Mesenchymal stem cell (in vitro differentiated cells and primary cell): ENCODE measurements at regions not wholly inside any gene's neighbourhood (a gene's known extent, or its start where the extent isn't known, plus 50 kb on each side); places are given as distances from the start of the nearest gene placed in this dataset.

Experiments used
- DNase-seq: peaks from one replicate; pipeline ENCODE4 v3.0.0-alpha.2; 2013
- H2AFZ ChIP-seq: one replicate; pipeline ENCODE4 v1.6.1; 2013; ENCODE audit warnings: low read depth, mild to moderate bottlenecking, control low read depth, inconsistent platforms, low read length, moderate library complexity
- H2AK5ac ChIP-seq: 2 replicates; pipeline ENCODE4 v1.6.1; 2013; ENCODE audit warnings: low read length, moderate library complexity, mild to moderate bottlenecking, inconsistent platforms; ENCODE audit not compliant: severe bottlenecking
- H2BK120ac ChIP-seq: one replicate; pipeline ENCODE4 v1.6.1; 2013; ENCODE audit warnings: low read depth, mild to moderate bottlenecking, inconsistent platforms, low read length, moderate library complexity
- H2BK12ac ChIP-seq, 2 experiments: one replicate each; pipeline ENCODE4 v1.6.1; 2013; ENCODE audit warnings: inconsistent platforms in 2 of 2, low read length in 2 of 2, mild to moderate bottlenecking in 2 of 2, moderate library complexity in 2 of 2, control low read depth in 1 of 2
- H2BK15ac ChIP-seq: one replicate; pipeline ENCODE4 v1.6.1; 2013; ENCODE audit warnings: mild to moderate bottlenecking, low read depth, inconsistent platforms; ENCODE audit not compliant: poor library complexity, severe bottlenecking
- H2BK5ac ChIP-seq: 2 replicates; pipeline ENCODE4 v1.6.1; 2013; ENCODE audit warnings: low read depth, mild to moderate bottlenecking, low read length, control low read depth, inconsistent platforms; ENCODE audit not compliant: poor library complexity, severe bottlenecking
- H3K14ac ChIP-seq, 2 experiments: one replicate each; pipeline ENCODE4 v1.6.1; 2013; ENCODE audit warnings: inconsistent platforms in 2 of 2, low read length in 2 of 2, control low read depth in 1 of 2, mild to moderate bottlenecking in 1 of 2, moderate library complexity in 1 of 2
- H3K18ac ChIP-seq, 2 experiments: one replicate each; pipeline ENCODE4 v1.6.1; 2013; ENCODE audit warnings: inconsistent platforms in 2 of 2, low read length in 2 of 2, control low read depth in 1 of 2, low read depth in 1 of 2, mild to moderate bottlenecking in 1 of 2
- H3K23ac ChIP-seq, 2 experiments: one replicate each; pipeline ENCODE4 v1.6.1; 2013; ENCODE audit warnings: inconsistent platforms in 2 of 2, low read length in 2 of 2, mild to moderate bottlenecking in 2 of 2, moderate library complexity in 2 of 2, control low read depth in 1 of 2
- H3K27ac ChIP-seq: 2 replicates; pipeline ENCODE4 v1.5.1; 2013; ENCODE audit warnings: mild to moderate bottlenecking, moderate library complexity, low read length, control low read depth, inconsistent platforms; ENCODE audit not compliant: poor library complexity, severe bottlenecking
- H3K27me3 ChIP-seq, 2 experiments: 2 replicates each; pipeline versions ENCODE4 v1.6.1 to v1.7.0; 2013; ENCODE audit warnings: low read length in 2 of 2, mild to moderate bottlenecking in 2 of 2, moderate library complexity in 2 of 2, control low read depth in 1 of 2, inconsistent platforms in 1 of 2; ENCODE audit not compliant: control insufficient read depth in 1 of 2, insufficient read depth in 1 of 2
- H3K36me3 ChIP-seq, 2 experiments: 2 replicates each; pipeline versions ENCODE4 v1.6.1 to v1.7.0; 2013; ENCODE audit warnings: low read length in 2 of 2, control low read depth in 1 of 2, inconsistent platforms in 1 of 2, low read depth in 1 of 2, mild to moderate bottlenecking in 1 of 2; ENCODE audit not compliant: insufficient read depth in 2 of 2, control insufficient read depth in 1 of 2
- H3K4ac ChIP-seq, 2 experiments: one replicate each; pipeline ENCODE4 v1.6.1; 2013; ENCODE audit warnings: inconsistent platforms in 2 of 2, low read length in 2 of 2, mild to moderate bottlenecking in 2 of 2, moderate library complexity in 2 of 2, control low read depth in 1 of 2, low read depth in 1 of 2
- H3K4me1 ChIP-seq: 2 replicates; pipeline ENCODE4 v1.6.1; 2013; ENCODE audit warnings: low read depth, low read length, control low read depth; ENCODE audit not compliant: control insufficient read depth, insufficient read depth
- H3K4me2 ChIP-seq: 2 replicates; pipeline ENCODE4 v1.6.1; 2013; ENCODE audit warnings: low read length, mild to moderate bottlenecking, inconsistent platforms; ENCODE audit not compliant: poor library complexity, severe bottlenecking
- H3K4me3 ChIP-seq, 2 experiments: 2 replicates each; pipeline versions ENCODE4 v1.5.1 to v1.7.0; 2013; ENCODE audit warnings: low read length in 2 of 2, mild to moderate bottlenecking in 2 of 2, control low read depth in 1 of 2, low read depth in 1 of 2; ENCODE audit not compliant: insufficient read depth in 1 of 2
- H3K79me1 ChIP-seq: replicated peaks from 2 replicates; pipeline ENCODE4 v1.6.1; 2013; ENCODE audit warnings: mild to moderate bottlenecking, control low read depth, low read length, inconsistent platforms; ENCODE audit not compliant: poor library complexity, severe bottlenecking
- H3K9ac ChIP-seq: 2 replicates; pipeline ENCODE4 v1.7.0; 2013; ENCODE audit warnings: mild to moderate bottlenecking, low read length, moderate library complexity
- H3K9me3 ChIP-seq: 2 replicates; pipeline ENCODE4 v1.7.0; 2013; ENCODE audit warnings: mild to moderate bottlenecking, low read length; ENCODE audit not compliant: control insufficient read depth
- H4K8ac ChIP-seq: one replicate; pipeline ENCODE4 v1.6.1; 2013; ENCODE audit warnings: inconsistent platforms, mild to moderate bottlenecking, low read length, moderate library complexity
- H4K91ac ChIP-seq: one replicate; pipeline ENCODE4 v1.6.1; 2013; ENCODE audit warnings: mild to moderate bottlenecking, low read length, inconsistent platforms
- WGBS: methylation state at CpG from one replicate; pipeline ENCODE4 v1.1.7; 2013; ENCODE audit warnings: mixed read lengths; 5-methylcytosine and 5-hydroxymethylcytosine counted together

GRCh38 chr5:110038297-110038997, 348.7 kb downstream of the MAN2A1 start:
- Histone ChIP-seq H3K4me1 (no peaks in the 10 kb centered on the region), H3K23ac (no peak overlapping the region), H2AK5ac (no peak overlapping the region), H3K4ac (no peak overlapping the region), H3K79me1 (no peaks in the 10 kb centered on the region), H2AFZ (no peak overlapping the region), H2BK15ac (no peak overlapping the region), H2BK120ac (no peak overlapping the region), H2BK5ac (no peak overlapping the region), H3K4me3 (no peak overlapping the region), H3K9me3 (no peaks in the 10 kb centered on the region), H3K9ac (no peak overlapping the region), H3K14ac (no peak overlapping the region), H3K36me3 (no peaks in the 10 kb centered on the region), H3K27ac (no peak overlapping the region), H3K18ac (no peak overlapping the region), H4K8ac (no peak overlapping the region), H3K4me2 (no peak overlapping the region), H2BK12ac (no peak overlapping the region), H4K91ac (no peak overlapping the region), H3K27me3 (peaks cover 0 to 7% of the 10 kb centered on the region in 2 experiments)
- 87% methylated on average over 3 of the region's 4 CpGs for WGBS
- no peak for DNase-seq

- Histone ChIP-seq H3K4me1 (no peaks in the 10 kb centered on the region), H3K27ac (no peak overlapping the region), H2BK5ac (no peak overlapping the region), H4K8ac (no peak overlapping the region), H3K23ac (no peak overlapping the region), H2BK15ac (no peak overlapping the region), H3K4me2 (no peak overlapping the region), H3K79me1 (no peaks in the 10 kb centered on the region), H2AFZ (no peak overlapping the region), H3K18ac (no peak overlapping the region), H4K91ac (no peak overlapping the region), H3K36me3 (no peaks in the 10 kb centered on the region), H2BK120ac (no peak overlapping the region), H3K14ac (no peak overlapping the region), H2AK5ac (no peak overlapping the region), H3K4ac (no peak overlapping the region), H3K9ac (no peak overlapping the region), H3K27me3 (no peaks in the 10 kb centered on the region), H2BK12ac (no peak overlapping the region), H3K9me3 (no peaks in the 10 kb centered on the region), H3K4me3 (no peak overlapping the region)
- WGBS, result 80% methylated on average over 1 of the region's 2 CpGs
- no peak for DNase-seq
Measured at GRCh38 chr5:110040178-110040577, 350.5 kb downstream of the MAN2A1 start.

GRCh38 chr5:110043025-110043424, 353.3 kb downstream of the MAN2A1 start:
- Histone ChIP-seq H4K8ac (no peak overlapping the region), H3K4ac (no peak overlapping the region), H3K14ac (no peak overlapping the region), H3K23ac (no peak overlapping the region), H3K9me3 (no peaks in the 10 kb centered on the region), H3K9ac (no peak overlapping the region), H3K27me3 (peaks cover 0 to 8% of the 10 kb centered on the region in 2 experiments), H3K27ac (no peak overlapping the region), H3K18ac (no peak overlapping the region), H3K4me3 (no peak overlapping the region), H3K4me1 (no peaks in the 10 kb centered on the region), H2AFZ (no peak overlapping the region), H2BK12ac (no peak overlapping the region), H3K36me3 (no peaks in the 10 kb centered on the region), H2AK5ac (no peak overlapping the region), H3K79me1 (no peaks in the 10 kb centered on the region), H3K4me2 (no peak overlapping the region), H2BK5ac (no peak overlapping the region), H2BK15ac (no peak overlapping the region), H2BK120ac (no peak overlapping the region), H4K91ac (no peak overlapping the region)
- DNase-seq, result no peak
- WGBS, result 88% methylated on average over 2 of the region's 2 CpGs

GRCh38 chr5:110045158-110045557, 355.4 kb downstream of the MAN2A1 start:
- Histone ChIP-seq H3K18ac (no peak overlapping the region), H3K36me3 (no peaks in the 10 kb centered on the region), H3K14ac (no peak overlapping the region), H3K4me2 (no peak overlapping the region), H4K91ac (no peak overlapping the region), H3K23ac (no peak overlapping the region), H3K79me1 (no peaks in the 10 kb centered on the region), H2BK15ac (no peak overlapping the region), H2AFZ (no peak overlapping the region), H2BK120ac (no peak overlapping the region), H2BK12ac (no peak overlapping the region), H3K27me3 (peaks cover 4 to 21% of the 10 kb centered on the region in 2 experiments), H3K4ac (no peak overlapping the region), H4K8ac (no peak overlapping the region), H3K4me3 (no peak overlapping the region), H3K9ac (no peak overlapping the region), H2BK5ac (no peak overlapping the region), H3K4me1 (no peaks in the 10 kb centered on the region), H3K27ac (no peak overlapping the region), H2AK5ac (no peak overlapping the region), H3K9me3 (no peaks in the 10 kb centered on the region)
- WGBS, result 44% methylated on average over 1 of the region's 1 CpG
- peak; percentile 50 for DNase-seq
